C4-2B (cell line): ENCODE measurements at regions not wholly inside any gene's neighbourhood (a gene's known extent, or its start where the extent isn't known, plus 50 kb on each side); places are given as distances from the start of the nearest gene placed in this dataset.

Source experiments
- CTCF ChIP-seq: fragments of 450-650 bp; conservative IDR thresholded peaks from 2 replicates; pipeline ENCODE4 v1.5.1; 2017; ENCODE audit warnings: mild to moderate bottlenecking
- ZFX ChIP-seq: fragments of 450-650 bp; IDR thresholded peaks from 2 replicates; pipeline ENCODE4 v1.6.1; 2017

- TF ChIP-seq CTCF, result no peak
- TF ChIP-seq ZFX, result no peak
Measured at GRCh38 chr6:1208876-1209275, 103.0 kb upstream of the FOXQ1 start.
